ENCODE measurements at regions not wholly inside any gene's neighbourhood (a gene's known extent, or its start where the extent isn't known, plus 50 kb on each side); places are given as distances from the start of the nearest gene placed in this dataset.

GRCh38 chr11:131297441-131297840, 73.0 kb upstream of the NTM start:
- RAD21 ChIA-PET (ENCODE audit: low non-redundant PET in 1 of 2, low total read pairs in 2 of 2, uncharacterized antibody in 2 of 2, unreplicated experiment in 2 of 2), result no interaction called here
- POLR2A ChIA-PET, result no interaction called here
- Histone ChIP-seq H3K4me2 (ENCODE audit: low read length) (no peak overlapping the region), H3K9me3 (ENCODE audit: control insufficient read depth in 1 of 2, insufficient read depth in 1 of 2, low read depth in 1 of 2, low read length in 2 of 2) (peaks cover 0 to 14% of the 10 kb centered on the region in 2 experiments; a peak in 2 of 4 replicates), H3K27me3 (ENCODE audit: insufficient read depth, low read length) (no peaks in the 10 kb centered on the region), H3K36me3 (ENCODE audit: control insufficient read depth in 1 of 2, insufficient read depth in 2 of 2, low read length in 2 of 2) (no peaks in the 10 kb centered on the region), H2AFZ (ENCODE audit: low read depth, low read length, poor library complexity, severe bottlenecking) (no peak overlapping the region), H3K27ac (ENCODE audit: low read depth, low read length) (no peak overlapping the region), H3K9me2 (ENCODE audit: insufficient read depth) (no peaks in the 10 kb centered on the region), H3K4me3 (replicated peaks in 1 of 2; ENCODE audit: low read depth in 1 of 2, low read length in 2 of 2) (no peak overlapping the region), H4K20me1 (ENCODE audit: insufficient read depth) (no peaks in the 10 kb centered on the region), H3K9ac (ENCODE audit: low read length) (no peak overlapping the region), H3K79me2 (ENCODE audit: insufficient read depth, low read length) (no peaks in the 10 kb centered on the region), H3K4me1 (ENCODE audit: control insufficient read depth in 1 of 2, insufficient read depth in 2 of 2, low read length in 2 of 2) (no peaks in the 10 kb centered on the region)
- DNase-seq (ENCODE audit: low read depth, low spot score) (no peak), ATAC-seq (no peak)
- BruUV-seq (replicated peaks), result no TSS peak
- TF ChIP-seq ZNF274 (IDR thresholded peaks at IDR 0.05; ENCODE audit: low read depth, low read length) (no peak), ZBTB33 (IDR thresholded peaks at IDR 0.05; ENCODE audit: extremely low read depth, insufficient replicate concordance, low read length) (no peak), SP1 (IDR thresholded peaks at IDR 0.05; ENCODE audit: low read depth) (no peak), SRF (IDR thresholded peaks at IDR 0.05; ENCODE audit: low read depth) (no peak), JUND (IDR thresholded peaks at IDR 0.05) (no peak), ZFX (IDR thresholded peaks at IDR 0.05) (no peak), CEBPB (IDR thresholded peaks at IDR 0.05; ENCODE audit: low read depth) (no peak), CTCF (IDR thresholded peaks at IDR 0.05 in 2 of 3, conservative IDR thresholded peaks at IDR 0.05 in 1 of 3; ENCODE audit: borderline replicate concordance in 1 of 3, insufficient read depth in 1 of 3, low read depth in 2 of 3, low read length in 2 of 3) (no peak), POLR2AphosphoS5 (IDR thresholded peaks at IDR 0.05; ENCODE audit: low read depth, low read length) (no peak), POLR2A (IDR thresholded peaks at IDR 0.05; ENCODE audit: borderline replicate concordance, extremely low read depth, insufficient read depth, insufficient read length) (no peak), MAX (IDR thresholded peaks at IDR 0.05) (no peak)
- intact Hi-C loops (cut with micrococcal nuclease), result no loop called here
- CTCF ChIA-PET, result no interaction called here
